ENCODE measurements at regions not wholly inside any gene's neighbourhood (a gene's known extent, or its start where the extent isn't known, plus 50 kb on each side); places are given as distances from the start of the nearest gene placed in this dataset.

- DNase-seq, result no peak
- in situ Hi-C loops (cut with HindIII; ENCODE audit: low pct_ligation_motif_present, low pct_unique_long_range_greater_than_20kb, low sequenced_read_pairs), result no loop called here
These were observed 215.3 kb upstream of the TOPAZ1 start for GRCh38 chr3:44026220-44026865.

GRCh38 chr3:44029100-44029499, 212.6 kb upstream of the TOPAZ1 start:
- no peak for DNase-seq
- in situ Hi-C loops (cut with HindIII; ENCODE audit: low pct_ligation_motif_present, low pct_unique_long_range_greater_than_20kb, low sequenced_read_pairs), result no loop called here

GRCh38 chr3:44030285-44030684, 211.4 kb upstream of the TOPAZ1 start:
- in situ Hi-C loops (cut with HindIII; ENCODE audit: low pct_ligation_motif_present, low pct_unique_long_range_greater_than_20kb, low sequenced_read_pairs), result no loop called here
- no peak for DNase-seq

- in situ Hi-C loops (cut with HindIII; ENCODE audit: low pct_ligation_motif_present, low pct_unique_long_range_greater_than_20kb, low sequenced_read_pairs), result no loop called here
- DNase-seq, result no peak
These were observed 210.9 kb upstream of the TOPAZ1 start for GRCh38 chr3:44030687-44031305.

- DNase-seq, result no peak
- in situ Hi-C loops (cut with HindIII; ENCODE audit: low pct_ligation_motif_present, low pct_unique_long_range_greater_than_20kb, low sequenced_read_pairs), result no loop called here
These were observed 210.0 kb upstream of the TOPAZ1 start for GRCh38 chr3:44031387-44032380.

GRCh38 chr3:44032487-44032886, 209.2 kb upstream of the TOPAZ1 start:
- DNase-seq, result no peak
- in situ Hi-C loops (cut with HindIII; ENCODE audit: low pct_ligation_motif_present, low pct_unique_long_range_greater_than_20kb, low sequenced_read_pairs), result no loop called here

GRCh38 chr3:44033123-44033522, 208.6 kb upstream of the TOPAZ1 start:
- in situ Hi-C loops (cut with HindIII; ENCODE audit: low pct_ligation_motif_present, low pct_unique_long_range_greater_than_20kb, low sequenced_read_pairs), result no loop called here
- no peak for DNase-seq

GRCh38 chr3:44036850-44037249, 204.8 kb upstream of the TOPAZ1 start:
- in situ Hi-C loops (cut with HindIII; ENCODE audit: low pct_ligation_motif_present, low pct_unique_long_range_greater_than_20kb, low sequenced_read_pairs), result no loop called here
- no peak for DNase-seq

- DNase-seq, result no peak
- in situ Hi-C loops (cut with HindIII; ENCODE audit: low pct_ligation_motif_present, low pct_unique_long_range_greater_than_20kb, low sequenced_read_pairs), result no loop called here
These were observed 202.7 kb upstream of the TOPAZ1 start for GRCh38 chr3:44039006-44039405.

- no peak for DNase-seq
- in situ Hi-C loops (cut with HindIII; ENCODE audit: low pct_ligation_motif_present, low pct_unique_long_range_greater_than_20kb, low sequenced_read_pairs), result no loop called here
These were observed 200.0 kb upstream of the TOPAZ1 start for GRCh38 chr3:44041726-44042125.

- no peak for DNase-seq
- in situ Hi-C loops (cut with HindIII; ENCODE audit: low pct_ligation_motif_present, low pct_unique_long_range_greater_than_20kb, low sequenced_read_pairs), result no loop called here
These were observed 198.9 kb upstream of the TOPAZ1 start for GRCh38 chr3:44042772-44043171.

GRCh38 chr3:44045476-44046275, 196.0 kb upstream of the TOPAZ1 start:
- in situ Hi-C loops (cut with HindIII; ENCODE audit: low pct_ligation_motif_present, low pct_unique_long_range_greater_than_20kb, low sequenced_read_pairs), result no loop called here
- DNase-seq, result no peak

GRCh38 chr3:44047796-44048195, 193.9 kb upstream of the TOPAZ1 start:
- no peak for DNase-seq
- in situ Hi-C loops (cut with HindIII; ENCODE audit: low pct_ligation_motif_present, low pct_unique_long_range_greater_than_20kb, low sequenced_read_pairs), result no loop called here

GRCh38 chr3:44048196-44048924, 193.3 kb upstream of the TOPAZ1 start:
- in situ Hi-C loops (cut with HindIII; ENCODE audit: low pct_ligation_motif_present, low pct_unique_long_range_greater_than_20kb, low sequenced_read_pairs), result no loop called here
- peak; percentile 4 for DNase-seq

- no peak for DNase-seq
- in situ Hi-C loops (cut with HindIII; ENCODE audit: low pct_ligation_motif_present, low pct_unique_long_range_greater_than_20kb, low sequenced_read_pairs), result no loop called here
These were observed 192.7 kb upstream of the TOPAZ1 start for GRCh38 chr3:44048949-44049348.

- in situ Hi-C loops (cut with HindIII; ENCODE audit: low pct_ligation_motif_present, low pct_unique_long_range_greater_than_20kb, low sequenced_read_pairs), result no loop called here
- no peak for DNase-seq
These were observed 191.6 kb upstream of the TOPAZ1 start for GRCh38 chr3:44050101-44050500.

- in situ Hi-C loops (cut with HindIII; ENCODE audit: low pct_ligation_motif_present, low pct_unique_long_range_greater_than_20kb, low sequenced_read_pairs), result no loop called here
- no peak for DNase-seq
These were observed 190.8 kb upstream of the TOPAZ1 start for GRCh38 chr3:44050867-44051266.

GRCh38 chr3:44055951-44056350, 185.7 kb upstream of the TOPAZ1 start:
- DNase-seq, result no peak
- in situ Hi-C loops (cut with HindIII; ENCODE audit: low pct_ligation_motif_present, low pct_unique_long_range_greater_than_20kb, low sequenced_read_pairs), result no loop called here

All from ACHN (cell line).